RWPE1 (cell line): ENCODE measurements at regions not wholly inside any gene's neighbourhood (a gene's known extent, or its start where the extent isn't known, plus 50 kb on each side); places are given as distances from the start of the nearest gene placed in this dataset.

ENCODE experiments used
- CTCF ChIA-PET: fragments of 350-600 bp; sonication (Branson Sonifier 250); formaldehyde crosslinking; extraction: SDS; loops from one replicate; lab custom pipeline; 2021; lab: Yijun Ruan, JAX
- POLR2A ChIA-PET: fragments of 400-600 bp; formaldehyde crosslinking; extraction: SDS; loops from one replicate; lab custom pipeline; 2020; ENCODE audit warnings: antibody characterized with exemption; ENCODE audit not compliant: low non-redundant PET; lab: Yijun Ruan, JAX
- DNase-seq: peaks from one replicate; pipeline ENCODE4 v3.0.0; 2012; ENCODE audit warnings: low spot score
- H3K27ac ChIP-seq: fragments of 450-650 bp; 2 replicates; pipeline ENCODE4 v1.5.1; 2017
- CTCF ChIP-seq: fragments of 450-650 bp; conservative IDR thresholded peaks from 2 replicates; pipeline ENCODE4 v1.5.1; 2017; ENCODE audit warnings: low read depth, mild to moderate bottlenecking

GRCh38 chr4:4694296-4694772 lies 152.5 kb upstream of the STX18 start:
- no peak for TF ChIP-seq CTCF
- ChIA-PET CTCF (no interaction called here), POLR2A (no interaction called here)
- no peak overlapping the region for H3K27ac ChIP-seq
- DNase-seq: no peak

GRCh38 chr4:4693755-4694295 lies 152.0 kb upstream of the STX18 start:
- no peak for TF ChIP-seq CTCF
- CTCF ChIA-PET: no interaction called here
- H3K27ac ChIP-seq: no peak overlapping the region
- no peak for DNase-seq
- POLR2A ChIA-PET: no interaction called here

- TF ChIP-seq CTCF: no peak
- peak; percentile 18 for DNase-seq
- H3K27ac ChIP-seq: no peak overlapping the region
- POLR2A ChIA-PET: no interaction called here
- CTCF ChIA-PET: no interaction called here
These were observed 151.4 kb upstream of the STX18 start for GRCh38 chr4:4693258-4693657.

- H3K27ac ChIP-seq: no peak overlapping the region
- TF ChIP-seq CTCF: no peak
- ChIA-PET POLR2A (no interaction called here), CTCF (no interaction called here)
- no peak for DNase-seq
These were observed 149.0 kb upstream of the STX18 start for GRCh38 chr4:4690854-4691253.

- no peak overlapping the region for H3K27ac ChIP-seq
- ChIA-PET POLR2A (no interaction called here), CTCF (no interaction called here)
- TF ChIP-seq CTCF: no peak
- DNase-seq: no peak
These were observed 148.0 kb upstream of the STX18 start for GRCh38 chr4:4689694-4690440.

- CTCF ChIA-PET: no interaction called here
- no peak for TF ChIP-seq CTCF
- POLR2A ChIA-PET: no interaction called here
- DNase-seq: no peak
- H3K27ac ChIP-seq: no peak overlapping the region
These were observed 146.3 kb upstream of the STX18 start for GRCh38 chr4:4687935-4688727.
